Lung (tissue), 11 donors: ENCODE measurements at regions not wholly inside any gene's neighbourhood (a gene's known extent, or its start where the extent isn't known, plus 50 kb on each side); places are given as distances from the start of the nearest gene placed in this dataset.

Experiments used
- ATAC-seq: fragments of 200-7000 bp; cut with Tn5 transposase; one replicate; pipeline ENCODE4 v1.9.1; 2020; ENCODE audit warnings: moderate number of reproducible peaks; ENCODE audit not compliant: insufficient read depth, low FRiP score
- DNase-seq, 3 donors: peaks; one replicate each; pipeline ENCODE4 v3.0.0-alpha.2; 2013 to 2017
- H3K27ac ChIP-seq, 2 donors: one replicate each; pipeline ENCODE4 v1.5.1; 2013; ENCODE audit warnings: mild to moderate bottlenecking in 2 of 2, moderate library complexity in 2 of 2, control low read depth in 1 of 2, inconsistent platforms in 1 of 2, low read depth in 1 of 2, low read length in 1 of 2
- H3K27me3 ChIP-seq, 3 donors: one replicate each; pipeline ENCODE4 v1.5.1; 2013; ENCODE audit warnings: low read length in 2 of 3; ENCODE audit not compliant: control insufficient read depth in 3 of 3, insufficient read depth in 3 of 3
- H3K36me3 ChIP-seq, 4 donors: one replicate each; pipeline ENCODE4 v1.5.1; 2013; ENCODE audit warnings: low read length in 4 of 4, mild to moderate bottlenecking in 1 of 4, moderate library complexity in 1 of 4; ENCODE audit not compliant: control insufficient read depth in 4 of 4, insufficient read depth in 4 of 4
- H3K4me1 ChIP-seq, 5 donors: one replicate each; pipeline ENCODE4 v1.5.1; 2013; ENCODE audit warnings: low read length in 5 of 5, mild to moderate bottlenecking in 2 of 5, moderate library complexity in 1 of 5; ENCODE audit not compliant: control insufficient read depth in 5 of 5, insufficient read depth in 5 of 5
- H3K4me3 ChIP-seq: one replicate; pipeline ENCODE4 v1.5.1; 2013; ENCODE audit warnings: mild to moderate bottlenecking, control low read depth, moderate library complexity
- H3K9ac ChIP-seq, 2 donors: one replicate each; pipeline ENCODE4 v1.5.1; 2013; ENCODE audit warnings: low read length in 2 of 2, control low read depth in 1 of 2; ENCODE audit not compliant: insufficient read depth in 1 of 2
- H3K9me3 ChIP-seq, 4 donors: one replicate each; pipeline ENCODE4 v1.5.1; 2013; ENCODE audit warnings: low read length in 3 of 4, mild to moderate bottlenecking in 1 of 4, moderate library complexity in 1 of 4; ENCODE audit not compliant: control insufficient read depth in 4 of 4, insufficient read depth in 3 of 4
- WGBS, 2 donors: extraction: QIAGEN DNeasy Blood & Tissue Kit; methylation state at CpG; one replicate each; pipeline ENCODE4 v1.1.7; 2013; 5-methylcytosine and 5-hydroxymethylcytosine counted together
- TF ChIP-seq, protein P1 (sequence below): IDR thresholded peaks from 2 replicates; pipeline ENCODE4 v1.5.1; 2012; ENCODE audit warnings: mild to moderate bottlenecking; ENCODE audit errors: control extremely low read depth, extremely low read depth
- donor health status: control.
- donor health status: control.
- donor health status: Bipolar disorder and iron deficiency.
- donor health status: healthy.
- donor health status: DM: yes; HTN: yes; CAD: no.

DNA sequence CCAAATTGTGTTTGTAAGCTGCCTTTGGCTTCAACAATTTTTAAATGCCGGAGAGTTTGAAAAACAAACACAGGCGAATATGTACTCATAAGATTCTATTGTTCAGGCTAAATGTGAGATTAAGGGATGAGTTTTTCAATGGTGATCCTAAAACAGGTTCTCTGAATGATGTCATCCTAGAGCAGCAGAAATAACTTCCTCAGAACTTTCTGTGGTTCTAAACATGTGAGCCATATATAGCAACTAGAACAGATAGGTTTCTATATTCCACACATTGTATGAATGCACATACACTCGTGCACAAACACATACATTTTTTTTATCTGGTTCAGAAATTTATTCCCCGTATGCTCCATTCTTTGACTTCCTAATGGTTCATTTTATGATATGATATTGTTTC, 1352.2 kb downstream of the CDH8 start:
- Histone ChIP-seq H3K27me3 (no peaks in the 10 kb centered on the region), H3K9me3 (peaks cover 0 to 2% (median 0%) of the 10 kb centered on the region in 4 donors), H3K4me3 (no peak overlapping the region), H3K27ac (no peak overlapping the region), H3K36me3 (no peaks in the 10 kb centered on the region), H3K4me1 (no peaks in the 10 kb centered on the region), H3K9ac (no peak overlapping the region)
- TF ChIP-seq, protein P1, sequence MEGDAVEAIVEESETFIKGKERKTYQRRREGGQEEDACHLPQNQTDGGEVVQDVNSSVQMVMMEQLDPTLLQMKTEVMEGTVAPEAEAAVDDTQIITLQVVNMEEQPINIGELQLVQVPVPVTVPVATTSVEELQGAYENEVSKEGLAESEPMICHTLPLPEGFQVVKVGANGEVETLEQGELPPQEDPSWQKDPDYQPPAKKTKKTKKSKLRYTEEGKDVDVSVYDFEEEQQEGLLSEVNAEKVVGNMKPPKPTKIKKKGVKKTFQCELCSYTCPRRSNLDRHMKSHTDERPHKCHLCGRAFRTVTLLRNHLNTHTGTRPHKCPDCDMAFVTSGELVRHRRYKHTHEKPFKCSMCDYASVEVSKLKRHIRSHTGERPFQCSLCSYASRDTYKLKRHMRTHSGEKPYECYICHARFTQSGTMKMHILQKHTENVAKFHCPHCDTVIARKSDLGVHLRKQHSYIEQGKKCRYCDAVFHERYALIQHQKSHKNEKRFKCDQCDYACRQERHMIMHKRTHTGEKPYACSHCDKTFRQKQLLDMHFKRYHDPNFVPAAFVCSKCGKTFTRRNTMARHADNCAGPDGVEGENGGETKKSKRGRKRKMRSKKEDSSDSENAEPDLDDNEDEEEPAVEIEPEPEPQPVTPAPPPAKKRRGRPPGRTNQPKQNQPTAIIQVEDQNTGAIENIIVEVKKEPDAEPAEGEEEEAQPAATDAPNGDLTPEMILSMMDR, result no peak
- 40% methylated on average over 4 of the region's 4 CpGs for WGBS, 2 donors
- DNase-seq, result no peak
- no peak for ATAC-seq

DNA sequence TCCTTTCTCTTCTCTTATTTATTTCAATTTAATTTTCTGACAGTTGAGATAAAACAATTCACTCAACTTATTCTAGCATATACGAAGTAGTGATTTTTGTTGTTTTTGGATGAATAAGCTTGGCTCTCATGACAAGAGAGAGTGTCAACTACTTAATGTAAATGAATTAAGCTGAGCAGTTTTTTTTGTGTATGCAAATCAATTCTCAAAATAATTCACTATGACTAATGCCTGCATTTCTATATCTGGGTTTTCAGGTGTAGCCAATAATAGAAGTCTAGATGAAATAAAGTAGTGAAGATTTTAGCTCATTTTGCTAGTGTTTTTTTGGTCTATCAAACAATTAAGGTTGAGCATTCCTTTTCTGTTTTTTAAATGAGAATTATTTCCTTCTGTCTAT, 1354.0 kb downstream of the CDH8 start:
- Histone ChIP-seq H3K4me3 (no peak overlapping the region), H3K4me1 (no peaks in the 10 kb centered on the region), H3K27me3 (no peaks in the 10 kb centered on the region), H3K9ac (no peak overlapping the region), H3K9me3 (no peaks in the 10 kb centered on the region), H3K27ac (no peak overlapping the region), H3K36me3 (no peaks in the 10 kb centered on the region)
- DNase-seq, result no peak
- 73 to 85% methylated on average over 1 of the region's 1 CpG for WGBS, 2 donors
- TF ChIP-seq, protein P1, result no peak
- ATAC-seq, result no peak

- Histone ChIP-seq H3K9me3 (no peaks in the 10 kb centered on the region), H3K36me3 (no peaks in the 10 kb centered on the region), H3K27ac (no peak overlapping the region), H3K4me1 (no peaks in the 10 kb centered on the region), H3K4me3 (no peak overlapping the region), H3K27me3 (no peaks in the 10 kb centered on the region), H3K9ac (no peak overlapping the region)
- DNase-seq, result no peak
- TF ChIP-seq, protein P1, result no peak
- 76 to 92% methylated on average over 1 of the region's 1 CpG for WGBS, 2 donors
- no peak for ATAC-seq
Measured at GRCh38 chr16:60681043-60681442, 1355.2 kb downstream of the CDH8 start.

- TF ChIP-seq, protein P1, result no peak
- Histone ChIP-seq H3K9me3 (no peaks in the 10 kb centered on the region), H3K4me3 (no peak overlapping the region), H3K4me1 (no peaks in the 10 kb centered on the region), H3K36me3 (no peaks in the 10 kb centered on the region), H3K27ac (no peak overlapping the region), H3K9ac (no peak overlapping the region), H3K27me3 (no peaks in the 10 kb centered on the region)
- no peak for ATAC-seq
- DNase-seq, result no peak
Measured at GRCh38 chr16:60675022-60675421, 1361.2 kb downstream of the CDH8 start.
